ENCODE measurements at regions not wholly inside any gene's neighbourhood (a gene's known extent, or its start where the extent isn't known, plus 50 kb on each side); places are given as distances from the start of the nearest gene placed in this dataset.

GRCh38 chr15:69542028-69542427, 89.4 kb downstream of the RPLP1 start:
- Histone ChIP-seq H3K9me1 (ENCODE audit: control insufficient read depth, extremely low read depth, insufficient read depth, low read length) (no peaks in the 10 kb centered on the region), H3K9ac (ENCODE audit: control insufficient read depth, extremely low read depth, insufficient read depth, low read length) (no peak overlapping the region), H2AFZ (ENCODE audit: control insufficient read depth, low read length) (no peak overlapping the region), H4K20me1 (ENCODE audit: control insufficient read depth, extremely low read depth, insufficient read depth, low read length) (no peaks in the 10 kb centered on the region), H3K4me1 (ENCODE audit: control insufficient read depth, extremely low read depth, insufficient read depth, low read length) (no peaks in the 10 kb centered on the region), H3K36me3 (ENCODE audit: control insufficient read depth in 2 of 2, extremely low read depth in 1 of 2, insufficient read depth in 2 of 2, low read length in 2 of 2) (no peaks in the 10 kb centered on the region), H3K4me3 (ENCODE audit: control insufficient read depth in 2 of 3, extremely low read depth in 1 of 3, insufficient read depth in 2 of 3, low read depth in 1 of 3, low read length in 3 of 3) (no peak overlapping the region), H3K79me2 (ENCODE audit: control insufficient read depth, insufficient read depth, low read length) (no peaks in the 10 kb centered on the region), H3K9me3 (ENCODE audit: control insufficient read depth, low read depth, low read length) (no peaks in the 10 kb centered on the region), H3K27me3 (ENCODE audit: control insufficient read depth, extremely low read depth, insufficient read depth, low read length) (peaks cover 19% of the 10 kb centered on the region), H3K27ac (ENCODE audit: control insufficient read depth, insufficient read depth, low read length) (no peak overlapping the region), H3K4me2 (ENCODE audit: control insufficient read depth, extremely low read depth, insufficient read depth, low read depth, low read length) (no peak overlapping the region)
- DNase-seq (ENCODE audit: low read depth, low spot score) (no peak), FAIRE-seq (no peak)
- dilution Hi-C loops (cut with MboI; ENCODE audit: extremely low pct_ligation_motif_present, low sequenced_read_pairs): no loop called here
- no peak for TF ChIP-seq CTCF (optimal IDR thresholded peaks at IDR 0.05 in 1 of 3, IDR thresholded peaks at IDR 0.05 in 1 of 3, conservative IDR thresholded peaks at IDR 0.05 in 1 of 3; ENCODE audit: extremely low read depth in 1 of 3, insufficient read depth in 2 of 3, low read length in 3 of 3)
- TF ChIP-seq EZH2 (IDR thresholded peaks at IDR 0.05; ENCODE audit: low read length): no peak

GRCh38 chr15:69543681-69544364, 91.2 kb downstream of the RPLP1 start:
- dilution Hi-C loops (cut with MboI; ENCODE audit: extremely low pct_ligation_motif_present, low sequenced_read_pairs): no loop called here
- Histone ChIP-seq H3K27me3 (ENCODE audit: control insufficient read depth, extremely low read depth, insufficient read depth, low read length) (peaks cover 24% of the 10 kb centered on the region), H3K4me3 (ENCODE audit: control insufficient read depth in 2 of 3, extremely low read depth in 1 of 3, insufficient read depth in 2 of 3, low read depth in 1 of 3, low read length in 3 of 3) (no peak overlapping the region), H3K4me2 (ENCODE audit: control insufficient read depth, extremely low read depth, insufficient read depth, low read depth, low read length) (no peak overlapping the region), H3K9ac (ENCODE audit: control insufficient read depth, extremely low read depth, insufficient read depth, low read length) (no peak overlapping the region), H3K4me1 (ENCODE audit: control insufficient read depth, extremely low read depth, insufficient read depth, low read length) (no peaks in the 10 kb centered on the region), H2AFZ (ENCODE audit: control insufficient read depth, low read length) (no peak overlapping the region), H3K79me2 (ENCODE audit: control insufficient read depth, insufficient read depth, low read length) (no peaks in the 10 kb centered on the region), H3K27ac (ENCODE audit: control insufficient read depth, insufficient read depth, low read length) (no peak overlapping the region), H3K9me3 (ENCODE audit: control insufficient read depth, low read depth, low read length) (no peaks in the 10 kb centered on the region), H4K20me1 (ENCODE audit: control insufficient read depth, extremely low read depth, insufficient read depth, low read length) (no peaks in the 10 kb centered on the region), H3K9me1 (ENCODE audit: control insufficient read depth, extremely low read depth, insufficient read depth, low read length) (no peaks in the 10 kb centered on the region), H3K36me3 (ENCODE audit: control insufficient read depth in 2 of 2, extremely low read depth in 1 of 2, insufficient read depth in 2 of 2, low read length in 2 of 2) (no peaks in the 10 kb centered on the region)
- TF ChIP-seq EZH2 (IDR thresholded peaks at IDR 0.05; ENCODE audit: low read length) (no peak), CTCF (optimal IDR thresholded peaks at IDR 0.05 in 1 of 3, IDR thresholded peaks at IDR 0.05 in 1 of 3, conservative IDR thresholded peaks at IDR 0.05 in 1 of 3; ENCODE audit: extremely low read depth in 1 of 3, insufficient read depth in 2 of 3, low read length in 3 of 3) (no peak)
- no peak for DNase-seq (ENCODE audit: low read depth, low spot score)
- no peak for FAIRE-seq

Measured in keratinocyte (primary cell).